ENCODE measurements at regions not wholly inside any gene's neighbourhood (a gene's known extent, or its start where the extent isn't known, plus 50 kb on each side); places are given as distances from the start of the nearest gene placed in this dataset.

GRCh38 chr10:57925045-57925444 is 342.6 kb downstream of the IPMK start:
- TF ChIP-seq CTCF (IDR thresholded peaks at IDR 0.05) (no peak), POLR2A (IDR thresholded peaks at IDR 0.05) (no peak)

Data from stomach (tissue), 4 donors.